Astrocyte (in vitro differentiated cells and primary cell): ENCODE measurements at regions not wholly inside any gene's neighbourhood (a gene's known extent, or its start where the extent isn't known, plus 50 kb on each side); places are given as distances from the start of the nearest gene placed in this dataset.

ENCODE experiments used
- EZH2 ChIP-seq: IDR thresholded peaks from 2 replicates; pipeline ENCODE4 v1.6.1; 2012; ENCODE audit warnings: mild to moderate bottlenecking, low read length, inconsistent platforms; ENCODE audit not compliant: insufficient read depth
- TF ChIP-seq, protein P1 (sequence below): IDR thresholded peaks from 2 replicates; pipeline ENCODE4 v1.5.1; 2011; ENCODE audit warnings: low read depth, mild to moderate bottlenecking, inconsistent platforms, low read length, moderate library complexity; ENCODE audit not compliant: insufficient read depth

DNA sequence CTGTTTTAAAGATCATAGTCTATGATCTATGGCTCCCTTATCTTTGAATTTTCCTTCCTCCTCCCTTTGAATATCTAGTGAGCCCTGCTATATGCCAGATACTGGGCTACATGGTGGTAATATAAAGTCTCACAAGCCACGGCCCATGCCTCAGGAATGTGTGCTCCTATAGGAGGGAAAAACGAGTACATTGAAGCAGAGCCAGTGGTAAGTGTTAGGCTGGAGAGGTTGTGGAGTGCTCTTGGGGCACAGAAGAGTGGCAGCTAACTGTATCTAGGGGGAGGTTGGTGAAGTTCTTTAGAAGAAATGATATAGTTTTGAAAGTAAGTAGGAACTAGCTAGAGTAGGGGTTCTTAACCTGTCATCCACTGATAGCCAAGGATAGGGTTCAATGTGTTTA lies 105.8 kb upstream of the PMFBP1 start:
- TF ChIP-seq, protein P1, sequence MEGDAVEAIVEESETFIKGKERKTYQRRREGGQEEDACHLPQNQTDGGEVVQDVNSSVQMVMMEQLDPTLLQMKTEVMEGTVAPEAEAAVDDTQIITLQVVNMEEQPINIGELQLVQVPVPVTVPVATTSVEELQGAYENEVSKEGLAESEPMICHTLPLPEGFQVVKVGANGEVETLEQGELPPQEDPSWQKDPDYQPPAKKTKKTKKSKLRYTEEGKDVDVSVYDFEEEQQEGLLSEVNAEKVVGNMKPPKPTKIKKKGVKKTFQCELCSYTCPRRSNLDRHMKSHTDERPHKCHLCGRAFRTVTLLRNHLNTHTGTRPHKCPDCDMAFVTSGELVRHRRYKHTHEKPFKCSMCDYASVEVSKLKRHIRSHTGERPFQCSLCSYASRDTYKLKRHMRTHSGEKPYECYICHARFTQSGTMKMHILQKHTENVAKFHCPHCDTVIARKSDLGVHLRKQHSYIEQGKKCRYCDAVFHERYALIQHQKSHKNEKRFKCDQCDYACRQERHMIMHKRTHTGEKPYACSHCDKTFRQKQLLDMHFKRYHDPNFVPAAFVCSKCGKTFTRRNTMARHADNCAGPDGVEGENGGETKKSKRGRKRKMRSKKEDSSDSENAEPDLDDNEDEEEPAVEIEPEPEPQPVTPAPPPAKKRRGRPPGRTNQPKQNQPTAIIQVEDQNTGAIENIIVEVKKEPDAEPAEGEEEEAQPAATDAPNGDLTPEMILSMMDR, result no peak
- TF ChIP-seq EZH2, result no peak
